Fibroblast of skin of back (primary cell): ENCODE measurements at regions not wholly inside any gene's neighbourhood (a gene's known extent, or its start where the extent isn't known, plus 50 kb on each side); places are given as distances from the start of the nearest gene placed in this dataset.

ENCODE experiments used
- DNase-seq: peaks from one replicate; pipeline ENCODE4 v3.0.0-alpha.2; 2013

DNA sequence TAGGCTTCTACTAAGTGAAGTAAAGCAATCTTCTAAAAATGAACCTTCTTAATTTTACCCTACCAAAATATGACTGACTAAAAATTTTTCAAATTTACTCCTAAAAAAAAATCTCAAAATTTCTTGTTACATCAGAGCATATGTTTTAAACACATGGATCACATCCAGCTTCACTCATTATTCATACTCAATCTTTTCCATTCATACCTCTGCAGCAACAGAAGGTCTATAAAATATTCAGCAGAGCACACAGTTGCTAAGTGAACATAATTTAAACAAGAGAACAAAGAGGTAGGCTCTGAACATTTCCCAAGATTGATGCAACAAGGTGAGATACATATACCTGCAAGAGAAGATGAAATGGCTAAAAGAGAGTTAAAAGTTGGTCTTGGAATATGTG, 213.9 kb downstream of the SOD2 start:
- no peak for DNase-seq

DNA sequence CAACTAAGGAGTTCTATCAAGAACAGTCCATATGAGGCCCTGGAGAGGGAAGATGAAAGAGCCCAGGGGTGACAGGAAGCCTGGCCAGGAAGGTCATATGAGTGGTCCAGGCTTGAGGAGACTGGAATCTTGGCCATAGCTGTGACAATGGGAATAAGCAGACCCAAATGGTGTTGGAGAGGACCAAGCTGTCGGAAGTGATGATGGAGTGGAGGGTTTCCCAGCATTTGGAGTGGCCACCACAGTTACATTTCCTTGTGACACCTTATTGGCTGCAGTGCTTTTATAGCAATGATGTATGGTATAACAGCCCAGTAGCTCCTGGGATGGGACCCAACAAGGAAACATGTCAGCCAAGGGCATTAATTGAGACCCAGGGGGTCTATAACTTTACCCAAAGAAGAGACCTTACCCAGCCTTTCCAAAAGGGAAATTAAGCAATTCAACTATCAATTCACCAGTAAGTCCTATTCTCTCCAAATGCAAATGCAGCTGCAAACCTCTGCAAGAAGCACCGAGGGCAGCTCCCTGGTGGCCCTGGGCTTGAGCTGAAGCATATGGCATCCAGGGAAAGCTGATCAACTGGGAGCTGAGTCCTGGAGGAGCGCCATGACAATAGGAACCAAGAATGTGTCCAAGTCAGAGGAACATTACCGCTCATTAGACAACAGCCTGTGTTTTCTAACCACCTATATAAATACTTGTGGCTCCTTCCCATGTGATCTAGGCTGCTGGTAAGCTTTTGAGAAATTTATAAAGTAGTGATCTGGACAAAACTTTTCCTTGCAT, 219.4 kb downstream of the SOD2 start:
- DNase-seq, result no peak

DNA sequence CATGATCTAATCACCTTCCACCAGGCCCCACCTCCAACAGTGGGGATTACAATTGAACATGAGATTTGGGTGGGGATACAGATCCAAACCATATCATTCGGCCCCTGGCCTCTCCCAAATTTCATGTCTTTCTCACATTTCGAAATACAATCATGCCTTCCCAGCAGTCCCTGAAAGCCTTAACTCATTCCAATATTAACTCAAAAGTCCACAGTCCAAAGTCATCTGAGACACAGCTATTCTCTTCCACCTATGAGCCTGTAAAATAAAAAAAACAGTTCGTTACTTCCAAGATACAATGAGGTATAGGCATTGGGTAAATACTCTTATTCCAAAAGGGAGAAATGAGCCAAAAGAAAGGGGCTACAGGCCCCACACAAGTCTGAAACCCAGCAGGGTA, 222.6 kb downstream of the SOD2 start:
- no peak for DNase-seq

DNA sequence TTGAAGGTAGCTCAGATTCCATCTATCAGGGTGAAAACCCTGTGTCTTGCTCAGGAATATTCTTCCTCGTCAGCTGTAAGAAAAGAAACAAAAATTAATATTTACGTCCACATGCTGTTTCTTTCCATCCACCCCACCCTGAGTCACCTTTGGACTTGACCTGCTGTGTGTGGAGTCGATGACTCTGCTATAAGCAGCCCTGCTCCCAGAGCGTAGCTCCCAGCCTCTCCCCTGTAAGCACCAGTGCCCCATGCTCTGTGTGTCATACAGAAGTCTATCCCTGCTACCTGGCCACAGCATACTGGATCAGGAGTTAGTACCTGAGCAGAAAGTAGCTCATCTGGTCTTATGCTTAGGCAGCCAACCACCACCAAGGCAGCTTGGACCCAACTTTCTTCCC, 223.6 kb downstream of the SOD2 start:
- no peak for DNase-seq

DNA sequence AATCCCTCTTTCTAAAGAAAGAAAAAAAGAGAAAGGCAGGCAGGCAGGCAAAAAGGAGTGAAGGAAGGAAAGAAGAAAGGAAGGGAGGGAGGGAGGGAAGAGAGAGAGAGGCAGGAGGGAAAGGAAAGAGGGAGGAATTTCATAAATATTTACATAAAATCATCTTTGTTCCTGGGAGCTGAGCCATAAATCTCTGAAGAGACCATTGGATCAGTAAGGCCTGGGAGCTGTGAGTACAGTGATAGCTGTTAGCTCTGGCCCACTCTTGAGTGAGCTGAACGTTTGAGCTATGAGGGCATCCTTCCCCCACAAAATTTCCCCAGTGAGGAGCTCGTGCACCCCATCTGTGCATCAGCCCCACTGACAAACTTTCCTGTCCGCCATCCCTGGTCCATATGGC, 224.0 kb downstream of the SOD2 start:
- no peak for DNase-seq

DNA sequence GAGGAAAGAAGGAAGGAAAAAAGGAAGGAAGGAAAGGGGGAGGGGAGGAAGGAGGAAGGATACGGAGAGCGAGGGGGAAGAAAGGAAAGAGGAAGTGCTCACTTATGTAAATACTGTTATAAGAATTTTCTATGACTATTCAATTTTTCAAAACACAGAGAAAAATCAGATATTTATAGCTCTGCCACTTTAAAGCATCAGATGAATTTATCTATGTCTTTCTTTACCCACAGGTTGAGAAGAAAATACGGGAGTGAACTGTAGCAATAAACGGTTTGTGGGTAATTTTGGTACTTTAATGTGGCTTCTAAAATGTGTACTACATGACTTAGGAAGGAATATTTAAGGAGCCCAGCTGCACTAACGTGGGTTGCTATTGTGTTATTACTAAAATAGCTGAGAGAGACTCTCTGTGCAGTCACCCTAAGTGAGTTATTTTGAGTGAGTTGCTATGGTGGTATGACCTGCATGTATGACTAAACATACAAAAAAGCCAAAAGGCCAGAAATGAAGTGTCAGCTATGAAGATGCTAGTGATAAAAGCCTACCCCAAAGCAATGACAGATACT, 225.5 kb downstream of the SOD2 start:
- peak; percentile 45 for DNase-seq

DNA sequence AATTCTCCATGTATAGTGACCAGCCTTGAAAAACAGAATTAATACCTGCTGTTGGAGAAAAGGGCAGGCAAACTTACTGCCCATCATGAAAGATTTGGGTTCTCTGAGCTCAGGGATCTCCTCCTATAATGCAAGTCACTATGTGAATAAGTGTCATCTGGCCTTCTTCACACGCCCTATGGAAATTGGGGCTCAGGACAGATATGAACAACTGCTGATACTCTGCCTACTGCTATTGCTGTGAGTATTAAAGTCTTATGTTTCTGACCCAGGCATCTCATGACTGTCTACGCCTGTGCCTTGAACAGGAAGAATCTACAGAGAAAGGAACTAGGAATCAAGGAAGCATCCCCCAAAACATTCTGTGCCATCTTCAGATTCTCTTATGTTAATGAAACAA, 226.1 kb downstream of the SOD2 start:
- no peak for DNase-seq

DNA sequence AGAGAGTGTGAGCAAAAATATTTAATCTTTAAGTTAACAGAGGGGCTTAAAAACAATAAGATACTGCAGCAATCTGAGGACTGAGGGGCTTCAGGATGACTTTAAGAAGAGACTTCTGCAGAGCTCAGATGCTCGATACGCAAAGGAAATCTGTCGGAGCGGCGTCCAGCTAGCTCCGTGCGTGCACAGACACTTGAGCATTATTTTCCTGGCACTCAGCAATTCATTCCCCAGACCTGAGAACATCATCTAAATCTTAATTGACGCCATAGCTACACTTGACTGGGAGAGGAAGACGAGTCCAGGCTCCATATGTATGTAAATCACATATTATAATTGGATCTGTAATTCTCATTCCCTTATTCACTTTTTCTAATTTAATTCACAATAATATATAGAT, 228.2 kb downstream of the SOD2 start:
- no peak for DNase-seq

DNA sequence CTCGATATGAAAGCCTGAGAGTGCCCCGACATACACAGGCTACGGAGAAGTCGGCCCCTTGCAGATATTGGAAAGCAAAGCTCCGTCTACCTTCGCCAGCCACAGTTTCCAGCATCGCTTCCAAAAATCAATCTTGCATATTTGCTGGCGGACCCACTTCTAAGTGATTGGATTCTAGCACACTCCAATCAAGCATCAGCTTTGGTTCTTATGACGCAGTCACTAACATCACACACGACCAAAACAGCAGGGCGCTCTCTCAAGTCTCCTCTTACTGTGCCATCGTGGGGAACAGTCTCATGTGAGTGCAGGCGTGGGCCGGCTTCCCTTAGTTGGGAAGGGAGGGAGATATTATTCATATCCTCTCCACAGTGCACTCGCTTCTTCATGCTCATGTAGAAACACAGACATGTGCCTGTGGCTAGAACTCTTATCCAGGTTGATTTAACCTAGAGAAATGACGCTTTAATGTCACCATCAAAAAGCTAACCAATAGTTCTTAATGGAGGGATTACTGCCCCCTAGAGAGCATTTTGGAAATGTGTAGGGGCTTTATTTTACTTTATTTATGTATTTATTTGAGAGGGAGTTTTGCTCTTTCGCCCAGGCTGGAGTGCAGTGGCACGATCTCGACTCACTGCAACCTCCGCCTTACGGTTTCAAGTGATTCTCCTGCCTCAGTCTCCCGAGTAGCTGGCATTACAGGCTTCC, 229.8 kb downstream of the SOD2 start:
- DNase-seq, result peak; percentile 27

DNA sequence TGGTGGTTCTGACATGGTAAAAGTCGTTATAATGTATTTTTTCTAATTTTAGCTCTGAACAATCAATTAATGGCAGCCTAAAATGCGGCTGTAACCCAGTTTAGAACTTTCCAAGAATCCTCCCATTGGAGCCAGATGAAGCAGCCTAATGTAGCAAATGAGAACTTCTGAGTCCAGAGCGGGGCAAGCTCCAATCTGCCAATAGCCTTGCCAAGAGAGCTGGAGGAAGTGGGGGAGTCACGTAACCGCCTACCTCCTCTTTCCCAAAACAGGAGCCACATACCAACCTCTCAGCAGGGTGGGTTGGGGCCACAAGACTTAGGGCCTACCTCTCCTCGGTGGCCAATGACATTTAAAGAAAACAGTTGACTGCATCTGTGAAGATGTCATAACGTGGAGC, 230.6 kb downstream of the SOD2 start:
- DNase-seq, result no peak

DNA sequence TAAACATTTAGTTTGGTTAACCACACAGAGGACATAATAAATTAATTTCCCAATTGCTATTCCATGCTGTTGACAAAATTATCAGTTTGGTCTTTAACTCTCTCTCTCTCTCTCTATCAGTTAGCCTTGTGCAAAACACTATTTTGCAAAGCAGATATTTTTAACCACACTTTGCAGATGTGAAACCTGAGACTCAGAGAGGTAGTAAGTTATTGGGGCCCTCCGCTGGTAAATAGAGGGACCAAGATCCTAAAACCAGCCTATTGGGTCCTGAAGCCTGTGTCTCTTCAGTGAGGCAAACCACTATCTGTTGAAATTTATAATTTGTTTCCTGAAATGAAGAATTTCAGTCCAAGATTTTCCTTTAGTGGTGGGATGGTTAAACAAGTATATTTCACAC, 231.0 kb downstream of the SOD2 start:
- no peak for DNase-seq

DNA sequence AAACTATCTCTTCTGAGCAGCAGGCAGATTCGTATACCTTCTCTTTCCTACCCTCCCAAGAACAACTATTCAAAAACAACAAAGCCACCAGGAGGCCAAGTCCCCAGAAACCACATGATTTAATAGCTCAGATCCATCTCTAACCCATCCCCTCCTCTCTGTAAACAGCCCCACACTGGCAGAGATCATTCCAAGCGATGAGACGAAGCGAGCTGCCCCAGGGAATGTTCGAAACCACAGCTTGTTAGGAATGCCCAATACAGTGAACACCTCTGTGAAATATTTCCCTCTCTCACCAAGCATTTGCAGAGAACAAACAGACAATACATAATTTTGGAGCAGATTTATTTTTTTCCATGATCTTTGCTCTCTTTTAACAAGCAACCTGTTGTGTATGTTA, 231.8 kb downstream of the SOD2 start:
- DNase-seq, result no peak

DNA sequence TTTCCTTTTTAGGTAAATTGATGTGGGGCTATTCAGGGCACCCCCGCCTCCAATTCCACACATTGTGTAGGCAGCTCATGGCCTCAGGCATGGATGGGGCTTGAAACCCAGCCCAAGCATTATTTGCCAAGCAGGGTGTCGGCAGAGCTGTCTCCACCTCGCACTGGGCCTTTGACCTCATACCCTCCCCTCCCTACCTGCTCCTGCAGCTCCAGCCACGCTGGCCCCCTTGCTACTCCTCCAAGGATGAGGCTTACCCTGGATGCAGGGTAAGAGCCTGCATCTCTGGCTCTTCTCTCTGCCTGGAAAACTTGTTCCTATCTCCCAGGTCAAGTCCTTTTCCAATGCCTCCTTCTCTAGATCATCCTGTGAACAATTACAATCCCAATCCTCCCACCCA, 232.6 kb downstream of the SOD2 start:
- no peak for DNase-seq

DNA sequence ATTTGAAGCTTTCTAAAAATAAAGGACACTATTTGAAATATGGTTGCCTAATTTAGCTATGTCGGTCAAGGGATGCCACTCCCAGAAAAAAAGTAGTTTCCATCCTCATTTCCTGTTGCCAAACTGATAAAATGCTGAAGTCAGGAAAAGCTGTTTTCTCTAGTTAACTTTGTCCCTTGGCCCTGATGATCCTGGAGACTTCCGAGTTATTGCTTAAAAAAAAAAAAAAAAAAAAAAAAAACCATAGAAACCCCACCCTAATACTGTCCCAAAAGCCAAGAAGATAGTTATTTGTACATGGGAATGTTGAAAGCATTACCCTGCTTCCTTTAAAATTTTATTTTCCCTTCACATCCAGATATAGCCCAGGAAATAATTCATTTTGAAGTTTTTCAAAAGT, 236.7 kb downstream of the SOD2 start:
- DNase-seq, result no peak

DNA sequence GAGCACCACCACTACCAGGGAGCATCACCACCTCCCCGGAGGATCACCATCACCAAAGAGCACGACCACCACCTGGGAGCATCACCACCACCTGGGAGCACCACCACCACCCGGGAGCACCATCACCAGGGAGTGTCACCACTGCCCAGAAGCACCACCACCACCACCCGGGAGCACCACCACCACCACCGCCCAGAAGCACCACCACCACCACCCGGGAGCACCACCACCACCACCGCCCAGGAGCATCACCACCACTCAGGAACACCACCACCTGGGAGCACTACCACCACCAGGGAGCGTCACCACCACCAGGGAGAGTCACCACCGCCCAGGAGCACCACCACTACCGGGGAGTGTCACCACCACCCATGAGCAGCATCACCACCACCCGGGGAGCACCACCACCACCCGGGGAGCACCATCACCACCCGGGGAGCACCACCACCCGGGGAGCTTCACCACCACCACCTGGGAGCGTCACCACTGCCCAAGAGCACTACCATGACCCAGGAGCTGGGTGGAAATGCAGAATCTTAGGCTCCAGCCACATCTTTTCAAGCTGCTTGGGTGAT, 237.3 kb downstream of the SOD2 start:
- DNase-seq, result no peak

DNA sequence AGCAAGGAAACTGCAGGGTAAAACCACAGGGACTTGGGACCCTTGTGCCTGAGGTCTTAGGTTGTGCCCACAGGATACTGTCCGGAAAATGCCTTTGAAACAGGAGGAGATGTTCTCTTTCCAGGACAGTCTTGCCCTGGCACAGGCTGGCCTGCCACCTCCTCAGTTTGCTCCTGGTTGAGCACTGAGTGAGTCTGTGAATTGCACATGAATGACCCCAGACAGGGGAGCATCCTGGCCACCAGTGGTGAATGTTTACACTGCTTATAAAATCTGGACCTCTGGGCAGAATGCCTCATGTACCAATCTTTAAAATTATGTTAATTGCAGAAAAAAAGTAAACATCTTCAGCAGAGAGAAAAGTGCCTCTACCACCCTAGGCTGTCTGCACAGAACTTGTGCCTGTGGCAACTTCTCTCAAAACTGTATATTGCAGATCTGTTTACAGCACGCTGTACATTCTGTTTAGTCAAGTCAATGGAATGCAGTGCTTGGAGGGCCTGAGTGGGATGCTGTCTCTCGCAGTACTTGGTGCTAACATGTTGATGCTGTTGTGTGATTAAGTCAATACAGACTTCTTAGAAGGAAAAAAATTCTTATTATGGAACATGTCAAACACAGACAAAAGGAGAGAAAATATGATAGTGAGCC, 242.1 kb downstream of the SOD2 start:
- DNase-seq, result peak; percentile 47

DNA sequence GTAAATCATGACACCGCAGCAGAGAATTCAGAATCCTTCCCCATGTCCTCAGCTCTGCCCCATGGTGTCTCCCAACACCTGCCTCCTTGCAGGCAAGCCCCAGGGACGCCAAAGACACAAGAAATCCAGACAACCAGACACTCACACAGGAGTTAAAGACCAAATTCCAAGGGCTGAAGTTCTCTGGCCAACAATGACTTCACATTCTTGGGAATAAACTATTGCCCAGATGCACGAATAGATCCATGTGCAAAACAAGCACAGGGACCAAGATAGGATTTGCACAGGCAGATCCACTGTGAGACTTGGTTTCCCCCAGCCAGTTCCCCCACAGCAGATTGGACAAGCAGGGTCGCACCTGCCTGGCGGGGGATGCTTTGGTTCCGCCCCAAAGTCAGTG, 246.7 kb downstream of the SOD2 start:
- DNase-seq, result no peak

DNA sequence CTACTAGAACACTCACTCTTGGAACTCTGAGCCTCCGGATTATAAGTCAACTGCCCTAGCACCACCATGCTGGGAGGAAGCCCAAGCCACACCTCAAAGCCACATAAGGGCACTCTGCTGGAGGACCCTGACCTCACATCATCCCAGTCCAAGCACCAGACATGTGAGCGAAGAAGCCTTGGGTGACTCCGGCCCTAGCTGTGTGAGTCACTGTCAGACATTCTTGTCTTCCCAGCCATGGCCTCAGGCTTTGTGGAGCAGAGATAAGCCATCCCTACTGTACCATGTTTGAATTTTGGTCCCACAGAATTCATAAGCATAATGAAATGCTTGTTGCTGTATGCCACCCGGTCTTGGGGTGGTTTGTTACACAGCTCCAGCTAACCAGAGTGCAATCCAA, 247.7 kb downstream of the SOD2 start:
- DNase-seq, result peak; percentile 9

DNA sequence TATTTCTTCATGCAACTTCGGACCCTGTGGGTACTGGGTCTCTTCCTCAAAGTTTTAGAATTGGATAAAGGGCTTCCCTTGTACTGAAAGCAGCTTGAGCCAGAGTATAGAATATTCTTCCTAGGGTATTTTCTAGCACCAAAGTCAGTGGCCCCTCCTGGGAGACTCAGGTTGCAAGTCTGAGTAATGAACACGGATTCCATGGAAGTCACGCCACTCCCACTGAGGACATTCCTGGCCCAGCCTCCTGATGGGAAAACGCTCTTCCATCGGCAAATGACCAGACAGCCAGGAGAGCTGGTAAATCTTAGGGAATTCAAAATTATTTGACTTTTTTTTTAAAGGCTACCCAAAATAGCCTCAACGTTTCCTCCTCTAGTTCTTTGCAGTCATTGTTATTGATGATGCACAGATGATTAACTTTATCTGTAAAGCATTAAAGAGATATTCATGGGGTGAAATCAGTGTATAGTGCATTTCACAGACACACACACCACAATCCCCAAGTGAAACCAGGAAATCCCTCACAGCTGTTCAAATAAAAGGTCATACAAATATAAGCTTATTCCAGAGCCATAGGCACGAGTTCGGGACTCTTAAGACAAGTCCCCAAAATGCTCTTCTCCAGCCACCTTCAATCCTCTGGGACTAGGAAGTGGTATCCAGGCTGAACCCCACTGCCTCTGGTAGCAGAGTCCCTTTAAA, 248.8 kb downstream of the SOD2 start:
- DNase-seq, result peak; percentile 23

DNA sequence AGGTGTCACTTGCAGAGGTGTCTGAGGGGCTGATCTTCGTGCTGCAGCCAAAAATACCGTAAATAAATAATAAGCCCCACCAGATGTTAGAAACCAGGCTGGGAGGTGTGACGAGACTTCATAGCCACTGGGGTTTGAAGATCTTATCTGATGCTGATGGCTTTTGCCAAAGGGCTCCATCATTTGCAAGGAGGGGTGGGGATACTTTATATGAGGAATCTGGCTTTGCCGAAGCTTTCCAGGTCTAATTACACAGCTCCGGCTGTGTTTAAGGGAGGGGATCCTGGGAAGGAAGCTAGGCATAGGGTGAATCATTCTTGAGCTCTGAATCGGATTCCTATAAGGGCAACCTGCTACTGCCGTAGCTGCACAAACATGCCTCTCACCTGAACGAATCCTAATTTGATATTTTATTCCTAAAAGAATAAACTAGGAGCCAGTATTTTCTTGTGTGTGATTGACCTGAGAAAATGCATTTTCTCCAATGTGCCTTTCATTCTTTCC, 249.6 kb downstream of the SOD2 start:
- DNase-seq, result no peak

DNA sequence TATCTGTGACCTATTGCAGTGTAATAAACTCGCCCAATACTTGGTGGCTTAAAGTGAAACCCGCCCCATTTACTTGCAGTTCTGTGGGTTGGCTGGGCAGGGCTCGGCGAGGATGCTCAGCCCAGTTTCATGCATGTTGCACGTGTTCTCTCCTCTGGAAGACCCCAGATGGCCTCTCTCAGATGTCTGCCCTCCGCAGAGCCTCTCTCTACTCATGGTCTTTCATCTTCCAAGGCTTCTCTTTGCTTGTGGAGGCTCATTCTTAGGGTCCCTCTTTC, 251.4 kb downstream of the SOD2 start:
- no peak for DNase-seq

DNA sequence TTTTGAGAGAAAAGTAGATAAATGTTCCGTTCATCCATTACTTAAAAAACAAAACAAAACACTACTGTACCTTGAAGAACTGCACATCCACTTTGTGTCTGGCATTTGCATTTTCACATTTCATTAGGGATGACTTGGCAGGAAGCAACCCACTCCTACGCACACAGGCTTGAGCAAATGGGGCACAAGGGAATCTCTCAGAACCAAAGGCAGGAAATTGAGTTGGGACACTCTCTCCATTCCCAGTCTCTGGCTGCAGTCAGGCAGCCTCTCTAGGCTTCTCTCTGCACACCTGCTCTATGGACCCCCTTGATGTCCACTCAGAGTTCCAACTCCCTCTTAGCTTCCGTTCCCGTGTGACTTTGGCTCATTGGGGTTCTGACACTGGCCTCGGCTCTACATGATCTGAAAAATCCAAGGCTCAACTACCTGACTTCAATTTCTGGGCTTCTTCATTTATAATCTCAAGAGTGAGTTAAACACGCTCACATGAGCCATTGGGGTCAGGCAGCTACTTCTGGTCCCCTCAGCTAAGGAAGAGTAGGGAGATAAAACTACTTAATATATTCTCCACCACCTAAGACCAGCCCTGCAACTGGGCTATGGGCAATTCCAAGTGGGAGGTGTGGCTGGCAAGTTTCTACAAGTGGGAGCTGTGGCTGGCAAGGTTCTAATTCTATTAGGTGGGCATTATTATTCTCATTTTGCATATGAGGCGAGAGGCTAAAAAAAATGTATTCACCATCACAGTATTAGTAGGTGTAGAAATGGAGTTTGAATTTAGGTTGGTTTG, 251.9 kb downstream of the SOD2 start:
- DNase-seq, result no peak
